GM18526 (cell line): ENCODE measurements at regions not wholly inside any gene's neighbourhood (a gene's known extent, or its start where the extent isn't known, plus 50 kb on each side); places are given as distances from the start of the nearest gene placed in this dataset.

Experiments used
- POLR2A ChIP-seq: IDR thresholded peaks from 3 replicates; pipeline ENCODE4 v1.6.1; 2011; ENCODE audit not compliant: insufficient read length; ENCODE audit errors: extremely low read depth

- TF ChIP-seq POLR2A, result no peak
These were observed 148.3 kb upstream of the AFDN start for GRCh38 chr6:167678102-167679101.

DNA sequence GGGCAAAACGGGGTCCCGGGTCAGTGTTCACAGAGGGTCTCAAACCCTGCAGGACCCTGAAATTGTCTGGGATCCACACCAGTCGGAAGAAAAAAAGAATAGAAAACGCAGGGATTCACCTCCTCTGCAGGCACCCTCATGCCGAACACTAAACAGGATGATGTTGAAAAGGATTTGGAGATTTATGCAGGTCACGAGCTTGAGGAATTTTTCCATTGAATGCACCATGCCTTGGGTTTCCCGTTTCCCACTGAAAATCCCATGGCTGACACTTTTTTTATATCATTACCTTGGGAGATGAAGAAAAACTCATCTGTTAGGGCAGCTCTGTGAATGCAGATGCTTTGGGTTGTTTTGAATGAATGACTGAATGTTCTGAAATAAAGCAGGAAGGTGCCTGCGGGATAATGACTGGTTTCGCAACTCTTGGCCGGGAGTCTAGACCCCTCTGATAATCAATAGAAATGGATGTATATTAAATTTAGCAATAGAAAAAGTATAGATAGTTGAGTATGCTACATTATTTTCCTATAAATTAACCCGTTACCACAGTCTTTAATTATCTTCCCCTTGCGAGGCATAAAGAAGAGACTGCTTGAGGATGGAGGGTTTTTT lies 147.5 kb upstream of the AFDN start:
- no peak for TF ChIP-seq POLR2A

GRCh38 chr6:167679790-167680604 lies 146.7 kb upstream of the AFDN start:
- TF ChIP-seq POLR2A, result no peak

- TF ChIP-seq POLR2A, result no peak
These were observed 146.0 kb upstream of the AFDN start for GRCh38 chr6:167680605-167681149.

DNA sequence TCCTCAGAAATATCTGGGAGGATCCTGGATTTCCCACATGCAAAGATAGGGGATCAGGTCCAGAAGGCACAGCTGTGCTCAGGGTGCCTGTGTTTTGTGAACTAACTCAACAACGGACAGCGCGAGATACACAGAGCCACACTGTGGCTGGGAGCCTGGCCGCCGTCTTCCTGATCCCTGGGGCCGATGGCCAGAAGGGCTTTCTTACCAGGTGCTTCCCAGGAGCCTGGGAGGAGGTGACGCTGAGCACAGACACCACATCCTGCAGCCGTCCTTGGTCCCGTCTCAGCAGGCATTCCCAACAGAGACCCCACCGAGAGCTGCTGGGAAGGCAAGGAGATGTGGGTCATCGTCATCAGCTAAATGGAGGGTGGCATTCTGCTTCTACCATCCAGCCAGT lies 144.6 kb upstream of the AFDN start:
- TF ChIP-seq POLR2A, result no peak

GRCh38 chr6:167682546-167683027 lies 144.1 kb upstream of the AFDN start:
- TF ChIP-seq POLR2A, result no peak

- no peak for TF ChIP-seq POLR2A
These were observed 143.5 kb upstream of the AFDN start for GRCh38 chr6:167683028-167683862.

DNA sequence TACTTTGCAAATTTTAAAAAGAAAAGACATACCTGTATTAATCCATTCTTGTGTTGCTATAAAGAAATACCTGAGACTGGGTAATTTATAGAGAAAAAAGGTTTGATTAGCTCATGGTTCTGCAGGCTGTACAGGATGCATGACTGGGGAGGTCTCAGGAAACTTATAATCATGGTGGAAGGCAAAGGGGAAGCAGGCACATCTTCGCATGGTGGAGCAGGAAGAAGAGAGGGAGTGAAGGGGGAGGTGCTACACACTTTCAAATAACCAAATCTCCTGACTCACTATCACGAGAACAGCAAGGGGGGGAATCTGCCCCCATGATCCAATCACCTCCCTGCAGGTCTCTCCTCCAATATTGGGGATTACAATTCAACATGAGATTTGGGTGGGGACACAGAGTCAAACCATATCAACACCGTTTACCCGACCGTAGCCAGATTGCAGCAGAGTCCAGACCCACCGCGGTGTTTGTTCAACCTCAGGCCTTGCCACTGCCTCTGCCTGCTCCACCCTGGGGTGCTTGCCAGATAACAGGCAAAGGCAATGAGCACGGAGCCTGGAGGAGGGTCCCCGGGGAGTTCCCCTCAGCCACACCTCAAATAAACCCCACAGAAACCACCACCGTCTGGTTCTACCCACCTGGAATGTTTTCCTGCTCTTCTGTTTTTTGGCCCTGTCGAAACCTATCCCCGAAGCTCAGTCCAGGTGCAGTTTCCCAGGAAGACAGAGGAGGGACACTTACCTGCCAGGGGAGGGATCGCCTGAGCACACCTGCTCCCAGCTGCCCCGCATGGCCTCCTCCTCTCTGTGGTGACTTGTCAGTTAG lies 142.2 kb upstream of the AFDN start:
- no peak for TF ChIP-seq POLR2A

- no peak for TF ChIP-seq POLR2A
These were observed 141.1 kb upstream of the AFDN start for GRCh38 chr6:167685654-167686053.

DNA sequence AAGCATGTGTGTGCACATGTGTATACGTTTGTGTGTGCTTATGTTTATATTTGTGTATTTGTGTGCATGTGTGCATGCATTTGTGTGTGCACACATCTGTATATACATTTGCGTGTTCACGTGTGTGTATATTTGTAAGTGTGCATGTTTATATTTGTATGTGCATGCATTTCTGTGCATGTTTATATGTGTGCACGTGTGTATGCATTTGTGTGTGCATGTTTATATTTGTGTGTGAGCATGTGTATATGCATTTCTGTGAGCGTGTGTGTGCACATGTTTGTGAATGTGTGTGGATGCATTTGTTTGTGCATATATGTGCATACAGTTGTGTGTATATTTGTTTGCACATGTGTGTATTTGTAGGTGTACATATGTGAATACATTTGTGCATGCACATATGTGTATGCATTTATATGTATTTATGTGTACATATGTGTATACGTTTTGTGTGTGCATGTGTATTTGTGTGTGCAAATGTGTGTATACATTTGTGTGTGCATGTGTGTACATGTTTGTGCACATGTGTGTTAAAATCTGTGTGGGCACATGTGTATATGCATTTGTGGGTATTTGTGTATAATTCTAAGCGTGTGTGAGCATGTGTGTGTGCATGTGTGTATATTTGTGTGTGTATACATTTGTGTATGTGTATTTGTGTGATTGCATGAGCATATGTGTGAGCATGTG lies 140.4 kb upstream of the AFDN start:
- TF ChIP-seq POLR2A, result no peak

- TF ChIP-seq POLR2A, result no peak
These were observed 139.5 kb upstream of the AFDN start for GRCh38 chr6:167687116-167687725.

- no peak for TF ChIP-seq POLR2A
These were observed 138.6 kb upstream of the AFDN start for GRCh38 chr6:167688123-167688522.
